Memory B cell (primary cell): ENCODE measurements at regions not wholly inside any gene's neighbourhood (a gene's known extent, or its start where the extent isn't known, plus 50 kb on each side); places are given as distances from the start of the nearest gene placed in this dataset.
A peak's percentile ranks its signal among the peaks of the same experiment; 100 is the strongest.

ENCODE experiments used
- ATAC-seq: fragments of 150-1000 bp; cut with Tn5 transposase; 2 replicates; pipeline ENCODE4 v1.10.0; 2021; ENCODE audit warnings: low read depth, mild to moderate bottlenecking, moderate library complexity
- DNase-seq, 2 donors: peaks; one replicate each; pipeline ENCODE4 v3.0.0; 2022; ENCODE audit warnings: low spot score in 2 of 2
- H3K27ac Mint-ChIP-seq: one replicate; pipeline ENCODE4 v1.8.0; 2022; ENCODE audit warnings: mild to moderate bottlenecking, moderate library complexity, mixed read lengths
- H3K27me3 Mint-ChIP-seq: one replicate; pipeline ENCODE4 v1.8.0; 2022; ENCODE audit warnings: mixed read lengths
- H3K36me3 Mint-ChIP-seq: one replicate; pipeline ENCODE4 v1.8.0; 2022; ENCODE audit warnings: mild to moderate bottlenecking, mixed read lengths
- H3K4me1 Mint-ChIP-seq: one replicate; pipeline ENCODE4 v1.8.0; 2022; ENCODE audit warnings: mixed read lengths
- H3K4me3 Mint-ChIP-seq: one replicate; pipeline ENCODE4 v1.8.0; 2022; ENCODE audit warnings: mild to moderate bottlenecking, moderate library complexity, mixed read lengths
- H3K9me3 Mint-ChIP-seq: one replicate; pipeline ENCODE4 v1.8.0; 2022; ENCODE audit warnings: mixed read lengths

- Mint-ChIP-seq H3K27me3 (peaks cover 20% of the 10 kb centered on the region), H3K27ac (peak overlapping the region; percentile 12), H3K4me1 (peaks cover 18% of the 10 kb centered on the region), H3K9me3 (no peaks in the 10 kb centered on the region), H3K36me3 (no peaks in the 10 kb centered on the region), H3K4me3 (peak overlapping the region; percentile 89)
- DNase-seq (no peak), ATAC-seq (peak; percentile 30)
Measured at GRCh38 chr2:9752441-9753275, 90.6 kb upstream of the TAF1B start.

DNA sequence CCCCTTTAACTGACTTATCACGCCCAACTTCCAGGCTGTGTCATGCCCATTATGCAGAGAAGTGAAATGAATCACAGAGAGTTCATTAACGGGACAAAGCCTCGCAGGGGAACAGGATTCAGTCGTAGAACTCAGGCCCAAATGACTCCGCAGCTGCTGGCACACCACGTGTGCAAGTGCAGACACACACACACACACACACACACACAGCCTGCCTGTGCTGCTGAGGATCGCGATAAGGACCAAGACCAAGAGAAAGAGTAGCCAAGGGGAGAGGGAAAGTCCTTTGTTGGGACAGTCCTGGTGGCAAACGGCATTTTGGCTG, 90.0 kb upstream of the TAF1B start:
- Mint-ChIP-seq H3K4me3 (peak overlapping the region; percentile 89), H3K4me1 (peaks cover 18% of the 10 kb centered on the region), H3K9me3 (no peaks in the 10 kb centered on the region), H3K27ac (peak overlapping the region; percentile 12), H3K27me3 (peaks cover 20% of the 10 kb centered on the region), H3K36me3 (no peaks in the 10 kb centered on the region)
- ATAC-seq (peak; percentile 81), DNase-seq (peak in 1 of 2 donors; percentile 29)

- Mint-ChIP-seq H3K27me3 (peaks cover 19% of the 10 kb centered on the region), H3K9me3 (no peaks in the 10 kb centered on the region), H3K27ac (peak overlapping the region; percentile 12), H3K4me3 (peak overlapping the region; percentile 55), H3K36me3 (no peaks in the 10 kb centered on the region), H3K4me1 (peaks cover 18% of the 10 kb centered on the region)
- ATAC-seq (peak; percentile 56), DNase-seq (no peak)
Measured at GRCh38 chr2:9753665-9754531, 89.4 kb upstream of the TAF1B start.

DNA sequence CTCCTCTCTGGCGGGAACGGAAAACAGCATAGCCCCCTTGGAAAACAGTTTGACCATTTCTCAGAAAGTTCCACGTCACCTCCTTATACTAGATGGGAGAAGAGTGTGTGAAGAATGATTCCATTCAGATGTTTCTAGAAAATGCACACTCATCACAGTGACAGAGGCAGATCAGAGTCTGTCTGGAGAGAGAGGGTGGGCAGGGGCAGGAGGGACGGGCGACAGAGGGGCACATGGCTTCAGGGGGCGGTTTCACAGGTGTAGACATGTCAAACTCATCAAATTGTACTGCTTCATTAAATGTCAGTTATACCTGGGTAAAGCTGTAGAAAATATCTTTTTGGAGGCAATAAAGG, 88.8 kb upstream of the TAF1B start:
- no peak overlapping the region for H3K27ac Mint-ChIP-seq
- no peaks in the 10 kb centered on the region for H3K9me3 Mint-ChIP-seq
- no peak for DNase-seq
- no peak for ATAC-seq
- H3K27me3 Mint-ChIP-seq, result peaks cover 19% of the 10 kb centered on the region
- peaks cover 18% of the 10 kb centered on the region for H3K4me1 Mint-ChIP-seq
- H3K36me3 Mint-ChIP-seq, result no peaks in the 10 kb centered on the region
- peak overlapping the region; percentile 55 for H3K4me3 Mint-ChIP-seq

GRCh38 chr2:9755008-9755407, 88.3 kb upstream of the TAF1B start:
- Mint-ChIP-seq H3K4me3 (no peak overlapping the region), H3K27ac (no peak overlapping the region), H3K4me1 (peaks cover 19% of the 10 kb centered on the region), H3K27me3 (peaks cover 19% of the 10 kb centered on the region), H3K9me3 (no peaks in the 10 kb centered on the region), H3K36me3 (no peaks in the 10 kb centered on the region)
- DNase-seq (no peak), ATAC-seq (no peak)

GRCh38 chr2:9755638-9756037, 87.6 kb upstream of the TAF1B start:
- Mint-ChIP-seq H3K4me3 (no peak overlapping the region), H3K27ac (no peak overlapping the region), H3K4me1 (peaks cover 23% of the 10 kb centered on the region), H3K27me3 (peaks cover 19% of the 10 kb centered on the region), H3K9me3 (no peaks in the 10 kb centered on the region), H3K36me3 (no peaks in the 10 kb centered on the region)
- ATAC-seq (no peak), DNase-seq (no peak)

GRCh38 chr2:9756692-9757250, 86.5 kb upstream of the TAF1B start:
- Mint-ChIP-seq H3K27me3 (peaks cover 19% of the 10 kb centered on the region), H3K36me3 (no peaks in the 10 kb centered on the region), H3K9me3 (no peaks in the 10 kb centered on the region), H3K4me1 (peaks cover 27% of the 10 kb centered on the region), H3K4me3 (no peak overlapping the region), H3K27ac (no peak overlapping the region)
- ATAC-seq (no peak), DNase-seq (no peak)

GRCh38 chr2:9757501-9758264, 85.6 kb upstream of the TAF1B start:
- no peak overlapping the region for H3K27ac Mint-ChIP-seq
- H3K36me3 Mint-ChIP-seq, result no peaks in the 10 kb centered on the region
- no peak overlapping the region for H3K4me3 Mint-ChIP-seq
- no peak for ATAC-seq
- DNase-seq, result no peak
- H3K27me3 Mint-ChIP-seq, result peaks cover 19% of the 10 kb centered on the region
- peaks cover 25% of the 10 kb centered on the region for H3K4me1 Mint-ChIP-seq
- H3K9me3 Mint-ChIP-seq, result no peaks in the 10 kb centered on the region

- Mint-ChIP-seq H3K27ac (no peak overlapping the region), H3K4me3 (no peak overlapping the region), H3K4me1 (peaks cover 22% of the 10 kb centered on the region), H3K9me3 (no peaks in the 10 kb centered on the region), H3K36me3 (no peaks in the 10 kb centered on the region), H3K27me3 (peaks cover 17% of the 10 kb centered on the region)
- ATAC-seq, result no peak
- DNase-seq, result no peak
Measured at GRCh38 chr2:9758741-9759140, 84.5 kb upstream of the TAF1B start.

GRCh38 chr2:9760069-9760901, 83.0 kb upstream of the TAF1B start:
- no peak for DNase-seq
- H3K4me3 Mint-ChIP-seq, result no peak overlapping the region
- peaks cover 27% of the 10 kb centered on the region for H3K4me1 Mint-ChIP-seq
- ATAC-seq, result no peak
- no peaks in the 10 kb centered on the region for H3K9me3 Mint-ChIP-seq
- peaks cover 11% of the 10 kb centered on the region for H3K27me3 Mint-ChIP-seq
- H3K27ac Mint-ChIP-seq, result no peak overlapping the region
- H3K36me3 Mint-ChIP-seq, result no peaks in the 10 kb centered on the region

DNA sequence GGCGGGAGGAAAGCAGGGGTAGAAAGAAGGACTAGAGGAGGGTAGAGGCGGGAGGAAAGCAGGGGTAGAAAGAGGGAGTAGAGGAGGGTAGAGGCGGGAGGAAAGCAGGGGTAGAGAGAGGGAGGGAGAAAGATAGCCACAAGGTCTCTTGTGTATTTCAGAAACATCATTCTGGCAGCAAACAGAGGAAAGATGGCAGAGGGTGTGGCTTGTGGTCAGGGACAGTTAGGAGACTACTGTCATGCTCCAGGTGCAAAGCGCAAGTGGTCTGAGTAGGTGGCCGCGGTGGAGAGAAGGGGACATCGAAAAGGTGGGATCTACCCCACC, 82.4 kb upstream of the TAF1B start:
- Mint-ChIP-seq H3K4me1 (peaks cover 27% of the 10 kb centered on the region), H3K9me3 (no peaks in the 10 kb centered on the region), H3K36me3 (no peaks in the 10 kb centered on the region), H3K27me3 (peaks cover 8% of the 10 kb centered on the region), H3K27ac (no peak overlapping the region), H3K4me3 (no peak overlapping the region)
- no peak for ATAC-seq
- DNase-seq, result no peak

DNA sequence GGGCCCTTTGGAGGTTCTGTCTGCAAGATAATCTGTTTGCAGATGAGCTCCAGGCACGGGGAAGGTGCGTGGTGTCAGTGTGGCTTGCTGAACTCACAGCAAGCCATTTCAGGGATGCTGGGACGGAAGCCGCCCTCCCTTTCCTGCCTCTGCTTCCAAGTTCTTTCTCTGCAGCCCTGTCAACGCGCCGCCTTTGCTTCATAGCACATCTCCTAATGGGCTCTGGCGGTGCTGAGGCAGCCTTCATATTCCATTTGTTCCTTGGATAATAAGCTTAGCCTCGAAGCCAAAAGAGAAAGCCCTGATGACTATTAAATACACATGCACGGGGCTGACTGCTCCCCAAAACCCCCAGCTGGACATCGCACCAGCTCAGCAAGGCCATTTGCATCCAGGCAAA, 81.7 kb upstream of the TAF1B start:
- Mint-ChIP-seq H3K9me3 (no peaks in the 10 kb centered on the region), H3K27ac (no peak overlapping the region), H3K27me3 (peaks cover 7% of the 10 kb centered on the region), H3K4me1 (peaks cover 29% of the 10 kb centered on the region), H3K4me3 (no peak overlapping the region), H3K36me3 (no peaks in the 10 kb centered on the region)
- DNase-seq (no peak), ATAC-seq (no peak)

DNA sequence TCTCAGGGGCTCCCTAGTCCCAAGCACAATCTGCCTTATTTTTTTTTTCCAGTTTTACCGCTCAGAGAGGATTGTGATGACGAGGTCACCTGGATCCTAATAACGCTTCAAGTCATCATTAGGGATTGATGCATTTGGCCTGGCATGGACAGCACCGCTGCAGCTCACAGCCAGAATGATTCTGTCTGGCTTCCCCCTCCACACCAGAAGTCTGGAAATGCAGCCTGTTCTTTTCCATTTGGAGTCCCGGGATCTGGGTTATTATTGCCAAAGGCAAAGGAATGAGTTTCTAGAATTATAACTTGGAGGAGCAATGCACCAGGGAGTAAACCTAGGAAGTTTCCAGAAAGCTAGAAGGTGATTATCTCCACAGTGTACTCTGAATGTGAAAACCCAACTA, 81.1 kb upstream of the TAF1B start:
- H3K27me3 Mint-ChIP-seq, result peaks cover 7% of the 10 kb centered on the region
- no peaks in the 10 kb centered on the region for H3K36me3 Mint-ChIP-seq
- DNase-seq (no peak), ATAC-seq (no peak)
- H3K4me1 Mint-ChIP-seq, result peaks cover 31% of the 10 kb centered on the region
- H3K27ac Mint-ChIP-seq, result no peak overlapping the region
- H3K9me3 Mint-ChIP-seq, result no peaks in the 10 kb centered on the region
- no peak overlapping the region for H3K4me3 Mint-ChIP-seq
